Fibroblast of skin of abdomen (primary cell): ENCODE measurements at regions not wholly inside any gene's neighbourhood (a gene's known extent, or its start where the extent isn't known, plus 50 kb on each side); places are given as distances from the start of the nearest gene placed in this dataset.

Experiments used
- DNase-seq: peaks from one replicate; pipeline ENCODE4 v3.0.0-alpha.2; 2013

- peak; percentile 16 for DNase-seq
These were observed 435.8 kb upstream of the MGMT start for GRCh38 chr10:129030996-129031843.

GRCh38 chr10:129031844-129032150 lies 435.2 kb upstream of the MGMT start:
- DNase-seq, result no peak

GRCh38 chr10:129032372-129033313 lies 434.4 kb upstream of the MGMT start:
- DNase-seq, result no peak

- DNase-seq, result no peak
These were observed 433.7 kb upstream of the MGMT start for GRCh38 chr10:129033340-129033739.

GRCh38 chr10:129033790-129034272 lies 433.2 kb upstream of the MGMT start:
- no peak for DNase-seq

GRCh38 chr10:129035052-129035827 lies 431.8 kb upstream of the MGMT start:
- no peak for DNase-seq

GRCh38 chr10:129038522-129038921 lies 428.5 kb upstream of the MGMT start:
- DNase-seq, result no peak

GRCh38 chr10:129039406-129040370 lies 427.4 kb upstream of the MGMT start:
- DNase-seq, result no peak

- no peak for DNase-seq
These were observed 426.7 kb upstream of the MGMT start for GRCh38 chr10:129040377-129040776.

GRCh38 chr10:129041916-129042315 lies 425.1 kb upstream of the MGMT start:
- no peak for DNase-seq

- DNase-seq, result no peak
These were observed 424.1 kb upstream of the MGMT start for GRCh38 chr10:129042776-129043595.

- no peak for DNase-seq
These were observed 423.4 kb upstream of the MGMT start for GRCh38 chr10:129043691-129044090.

GRCh38 chr10:129045599-129045998 lies 421.4 kb upstream of the MGMT start:
- no peak for DNase-seq

- peak; percentile 18 for DNase-seq
These were observed 420.9 kb upstream of the MGMT start for GRCh38 chr10:129046065-129046681.

- DNase-seq, result no peak
These were observed 420.1 kb upstream of the MGMT start for GRCh38 chr10:129046962-129047361.

- no peak for DNase-seq
These were observed 419.4 kb upstream of the MGMT start for GRCh38 chr10:129047600-129047999.

- no peak for DNase-seq
These were observed 418.5 kb upstream of the MGMT start for GRCh38 chr10:129048513-129048912.

- DNase-seq, result no peak
These were observed 417.5 kb upstream of the MGMT start for GRCh38 chr10:129049501-129049900.

GRCh38 chr10:129055225-129055624 lies 411.8 kb upstream of the MGMT start:
- DNase-seq, result no peak

GRCh38 chr10:129055986-129056385 lies 411.1 kb upstream of the MGMT start:
- DNase-seq, result no peak
